GM10266 (cell line): ENCODE measurements at regions not wholly inside any gene's neighbourhood (a gene's known extent, or its start where the extent isn't known, plus 50 kb on each side); places are given as distances from the start of the nearest gene placed in this dataset.
A peak's percentile ranks its signal among the peaks of the same experiment; 100 is the strongest.

Experiments used
- DNase-seq: peaks from one replicate; pipeline ENCODE4 v3.0.0; 2012; ENCODE audit errors: extremely low spot score
- CTCF ChIP-seq: IDR thresholded peaks from 2 replicates; pipeline ENCODE4 v1.5.1; 2012; ENCODE audit warnings: mild to moderate bottlenecking, low read depth; ENCODE audit not compliant: control insufficient read depth, insufficient read depth; ENCODE audit errors: missing control alignments

DNA sequence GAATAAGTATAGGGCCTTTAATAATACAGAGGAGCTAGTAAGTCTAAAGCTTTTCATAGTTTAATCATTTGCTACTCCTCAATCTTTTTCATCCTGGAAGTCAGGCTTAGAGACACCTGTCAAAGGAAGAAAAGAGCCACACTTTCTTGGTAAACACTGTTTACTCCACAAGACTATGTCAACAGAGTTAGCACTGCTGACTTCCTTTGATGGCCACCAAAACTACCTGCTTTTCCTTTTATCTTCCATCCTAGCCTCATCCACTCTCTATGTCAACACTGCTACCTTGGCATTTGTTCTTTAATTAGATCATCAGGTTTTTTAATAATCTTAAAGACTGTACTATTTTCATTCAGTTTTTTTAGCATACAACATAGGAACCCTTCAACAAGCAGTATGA, 106.2 kb downstream of the ELAPOR2 start:
- no peak for DNase-seq
- no peak for TF ChIP-seq CTCF

DNA sequence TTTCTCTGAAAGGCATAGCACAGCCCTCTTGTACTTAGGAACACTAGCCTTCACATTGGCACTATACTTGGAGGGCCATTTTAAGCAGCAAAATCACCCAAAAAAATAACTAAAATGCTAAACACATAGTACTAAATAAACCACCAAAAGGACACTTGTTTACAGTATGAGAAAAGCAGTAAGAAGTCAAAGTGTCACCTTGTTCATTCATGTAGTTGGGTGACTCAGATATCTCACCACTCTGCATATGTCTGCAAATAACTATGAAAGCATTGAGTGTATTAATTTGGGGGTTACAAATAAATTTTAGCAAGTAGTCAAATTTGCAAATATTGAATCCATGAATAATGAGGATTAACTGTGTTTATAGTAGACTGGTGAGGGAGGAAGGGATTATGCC, 107.6 kb downstream of the ELAPOR2 start:
- TF ChIP-seq CTCF: no peak

GRCh38 chr7:86950944-86951343, 108.5 kb downstream of the ELAPOR2 start:
- no peak for DNase-seq
- no peak for TF ChIP-seq CTCF

More for the DNA sequence above, 107.6 kb downstream of the ELAPOR2 start:
- DNase-seq: no peak

DNA sequence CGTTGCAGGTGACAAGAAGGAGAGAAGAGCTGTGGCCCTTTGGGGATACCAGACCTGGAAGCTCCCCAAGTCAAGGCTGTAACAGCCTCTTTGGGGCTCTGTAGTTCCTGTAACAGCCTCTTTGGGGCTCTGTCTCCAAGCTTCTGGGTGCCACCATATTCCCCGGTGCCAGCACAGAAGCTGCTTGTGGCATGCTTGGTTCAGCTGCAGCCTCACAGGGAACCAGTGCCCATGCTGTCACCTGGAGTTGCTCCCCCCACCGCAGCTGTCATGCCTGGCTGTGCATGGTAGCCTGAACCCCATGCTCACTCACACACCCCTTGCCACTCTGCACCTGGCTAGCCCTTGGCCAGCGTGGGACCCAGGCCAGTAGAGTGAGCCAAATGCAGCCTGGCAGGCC, 109.1 kb downstream of the ELAPOR2 start:
- no peak for DNase-seq
- TF ChIP-seq CTCF: peak; percentile 26

DNA sequence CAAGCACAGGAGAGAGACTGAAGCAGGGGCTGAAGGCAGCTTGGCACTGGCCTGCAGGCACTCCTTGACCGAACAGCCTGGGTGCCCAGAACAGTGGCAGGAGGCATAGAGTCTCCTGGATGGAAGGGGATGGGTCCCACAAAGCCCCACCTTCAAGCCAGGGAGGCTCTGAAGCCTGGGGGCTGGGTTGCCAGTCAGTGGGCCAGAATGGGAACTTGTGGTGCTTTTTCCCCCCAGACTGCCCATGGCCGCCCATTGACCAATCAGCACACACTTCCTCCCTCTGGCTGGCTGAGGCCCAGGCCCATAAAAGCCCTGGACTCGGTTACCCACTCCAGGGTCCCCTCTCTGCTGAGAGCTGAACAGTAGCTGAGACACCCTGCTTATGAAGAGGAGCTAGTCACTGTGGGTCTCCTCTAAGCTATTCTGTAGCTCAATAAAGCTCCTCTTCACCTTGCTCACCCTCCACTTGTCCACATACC, 109.6 kb downstream of the ELAPOR2 start:
- DNase-seq: no peak
- TF ChIP-seq CTCF: no peak

DNA sequence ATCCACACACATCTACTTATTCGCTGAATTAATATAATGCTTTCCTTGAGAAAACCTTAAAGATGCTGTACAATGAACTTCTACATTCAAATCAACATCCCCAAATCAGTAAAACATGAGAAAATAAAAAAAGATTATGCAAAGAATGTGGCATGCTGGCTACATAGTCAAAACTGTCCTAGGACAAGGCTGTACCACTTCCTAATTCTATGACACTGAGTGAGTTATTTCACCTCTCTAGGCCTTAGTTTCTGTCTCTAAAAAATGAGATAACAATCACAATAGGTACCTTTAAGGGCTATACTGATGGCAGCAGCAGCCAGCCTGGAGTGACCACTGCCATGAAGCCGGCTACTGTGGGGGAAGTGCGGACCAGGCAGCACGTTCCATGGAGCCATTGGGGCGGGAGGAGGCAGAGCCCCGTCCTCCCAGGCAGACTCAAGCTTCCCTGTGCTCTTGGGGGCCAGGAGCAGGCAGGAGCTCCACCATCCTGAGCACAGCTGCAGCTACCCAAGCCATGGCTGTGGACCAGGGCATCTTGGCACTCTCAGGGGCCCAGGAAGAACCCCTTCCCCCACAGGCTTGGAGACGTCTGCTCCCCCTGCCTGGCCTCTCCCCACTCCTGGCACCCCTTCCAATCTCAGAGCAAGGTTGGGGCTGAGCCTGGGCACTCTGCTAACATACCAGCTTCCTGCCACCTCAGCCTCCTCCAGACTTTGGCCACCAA, 110.2 kb downstream of the ELAPOR2 start:
- no peak for TF ChIP-seq CTCF
- DNase-seq: peak; percentile 32

GRCh38 chr7:86947929-86948328, 111.5 kb downstream of the ELAPOR2 start:
- TF ChIP-seq CTCF: no peak
- no peak for DNase-seq
